ENCODE measurements at regions not wholly inside any gene's neighbourhood (a gene's known extent, or its start where the extent isn't known, plus 50 kb on each side); places are given as distances from the start of the nearest gene placed in this dataset.
A peak's percentile ranks its signal among the peaks of the same experiment; 100 is the strongest.

GRCh38 chr5:15393146-15393545 lies 106.8 kb upstream of the FBXL7 start:
- intact Hi-C loops (cut with DNase I): no loop called here
- Histone ChIP-seq H3K27ac (no peak overlapping the region), H3K4me3 (no peak overlapping the region), H3K27me3 (no peaks in the 10 kb centered on the region), H3K4me1 (no peaks in the 10 kb centered on the region), H3K36me3 (no peaks in the 10 kb centered on the region), H3K9me3 (no peaks in the 10 kb centered on the region)
- WGBS, 2 donors: 80 to 92% methylated on average over 1 of the region's 1 CpG
- TF ChIP-seq CTCF (IDR thresholded peaks at IDR 0.05) (no peak), POLR2A (IDR thresholded peaks at IDR 0.05) (no peak)
- no peak for DNase-seq

- no peak for DNase-seq
- WGBS, 2 donors: 57 to 61% methylated on average over 12 of the region's 12 CpGs
- no peak for TF ChIP-seq POLR2A (IDR thresholded peaks at IDR 0.05)
- TF ChIP-seq CTCF (IDR thresholded peaks at IDR 0.05): no peak
- H3K9me3 ChIP-seq: no peaks in the 10 kb centered on the region
- peak overlapping the region in 1 of 4 donors; percentile 10 for H3K27ac ChIP-seq
- no peak overlapping the region for H3K4me3 ChIP-seq
- intact Hi-C loops (cut with DNase I): no loop called here
- H3K27me3 ChIP-seq: no peaks in the 10 kb centered on the region
- no peaks in the 10 kb centered on the region for H3K4me1 ChIP-seq
- no peaks in the 10 kb centered on the region for H3K36me3 ChIP-seq
Measured at GRCh38 chr5:15391704-15392397, 108.1 kb upstream of the FBXL7 start.

DNA sequence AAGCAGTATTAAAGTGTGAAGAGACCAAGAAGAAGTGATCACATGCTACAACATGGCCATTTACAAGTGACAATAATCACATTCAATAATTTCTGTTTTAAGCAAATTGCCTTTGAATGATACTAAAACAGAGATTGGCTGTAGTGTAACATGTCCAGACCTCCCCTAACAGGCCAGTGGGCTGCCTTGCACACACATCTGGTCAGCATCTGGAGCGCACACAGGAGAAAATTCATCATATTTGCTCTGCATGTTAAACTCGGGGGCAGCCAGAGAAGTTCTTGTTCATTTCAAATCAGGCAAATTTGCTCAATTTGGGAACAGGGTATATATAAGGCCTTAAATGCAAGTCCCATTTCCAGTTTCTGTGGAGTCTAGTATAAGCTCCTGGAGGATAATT lies 111.1 kb upstream of the FBXL7 start:
- WGBS, 2 donors: 65 to 86% methylated on average over 2 of the region's 2 CpGs
- TF ChIP-seq POLR2A (IDR thresholded peaks at IDR 0.05) (no peak), CTCF (IDR thresholded peaks at IDR 0.05) (no peak)
- H3K27ac ChIP-seq: no peak overlapping the region
- H3K27me3 ChIP-seq: no peaks in the 10 kb centered on the region
- no peaks in the 10 kb centered on the region for H3K36me3 ChIP-seq
- no peak overlapping the region for H3K4me3 ChIP-seq
- intact Hi-C loops (cut with DNase I): no loop called here
- no peaks in the 10 kb centered on the region for H3K4me1 ChIP-seq
- H3K9me3 ChIP-seq: no peaks in the 10 kb centered on the region
- no peak for DNase-seq

GRCh38 chr5:15387931-15388524 lies 112.0 kb upstream of the FBXL7 start:
- TF ChIP-seq CTCF (IDR thresholded peaks at IDR 0.05): no peak
- TF ChIP-seq POLR2A (IDR thresholded peaks at IDR 0.05): no peak
- Histone ChIP-seq H3K4me1 (no peaks in the 10 kb centered on the region), H3K9me3 (no peaks in the 10 kb centered on the region), H3K36me3 (no peaks in the 10 kb centered on the region), H3K27me3 (no peaks in the 10 kb centered on the region), H3K27ac (no peak overlapping the region), H3K4me3 (no peak overlapping the region)
- intact Hi-C loops (cut with DNase I): no loop called here
- WGBS, 2 donors: 70 to 73% methylated on average over 6 of the region's 6 CpGs
- DNase-seq: no peak

DNA sequence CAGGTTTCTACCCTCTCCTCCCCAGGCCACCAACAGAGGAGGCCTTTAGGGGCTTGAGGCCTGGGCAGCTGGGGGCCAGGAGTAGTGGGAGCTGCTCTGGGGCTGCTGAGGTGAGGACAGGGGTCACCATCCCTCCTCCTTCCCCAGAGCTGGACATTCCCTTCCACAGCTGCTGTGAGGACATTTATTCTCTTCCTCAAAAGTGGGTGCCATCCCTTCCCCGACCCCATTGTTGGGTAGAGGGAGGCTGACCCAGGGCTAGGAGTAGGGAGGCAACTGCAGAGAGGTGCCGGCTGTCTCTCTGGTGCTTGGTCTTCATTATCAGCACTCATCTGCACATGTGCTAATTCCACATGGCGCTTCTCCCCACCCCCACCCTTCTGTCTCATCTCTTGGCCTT lies 113.9 kb upstream of the FBXL7 start:
- whole genome bisulfite sequencing, 2 donors: 88% methylated on average over 3 of the region's 3 CpGs; no CpG with 5 or more reads in 1 of the 2 donors
- intact Hi-C loops (cut with DNase I): no loop called here
- Histone ChIP-seq H3K27ac (no peak overlapping the region), H3K4me1 (no peaks in the 10 kb centered on the region), H3K36me3 (no peaks in the 10 kb centered on the region), H3K4me3 (no peak overlapping the region), H3K27me3 (no peaks in the 10 kb centered on the region), H3K9me3 (no peaks in the 10 kb centered on the region)
- DNase-seq: no peak
- TF ChIP-seq POLR2A (IDR thresholded peaks at IDR 0.05): no peak
- no peak for TF ChIP-seq CTCF (IDR thresholded peaks at IDR 0.05)

Data from esophagus squamous epithelium (tissue), 5 donors.